MM.1S (cell line): ENCODE measurements at regions not wholly inside any gene's neighbourhood (a gene's known extent, or its start where the extent isn't known, plus 50 kb on each side); places are given as distances from the start of the nearest gene placed in this dataset.

Experiments used
- DNase-seq: peaks from one replicate; pipeline ENCODE4 v3.0.0-alpha.2; 2015
- H2AFZ ChIP-seq: fragments of 300-600 bp; sonication (generic); 2 replicates; pipeline ENCODE4 v1.6.0; 2016; ENCODE audit warnings: antibody characterized with exemption, low read length
- H3F3A ChIP-seq: fragments of 300-600 bp; sonication (generic); 2 replicates; pipeline ENCODE4 v1.6.1; 2016; ENCODE audit warnings: mild to moderate bottlenecking, antibody characterized with exemption, low read length, moderate library complexity, mixed read lengths; ENCODE audit not compliant: insufficient read depth
- H3K27ac ChIP-seq: fragments of 300-600 bp; sonication (generic); 2 replicates; pipeline ENCODE4 v1.5.1; 2016; ENCODE audit warnings: mild to moderate bottlenecking, low read length
- H3K27me3 ChIP-seq: fragments of 300-600 bp; sonication (generic); replicated peaks from 2 replicates; pipeline ENCODE4 v1.6.0; 2016; ENCODE audit warnings: low read length; ENCODE audit not compliant: insufficient read depth
- H3K36me3 ChIP-seq: fragments of 300-600 bp; sonication (generic); replicated peaks from 2 replicates; pipeline ENCODE4 v1.6.1; 2016; ENCODE audit warnings: mild to moderate bottlenecking, low read length, mixed read lengths; ENCODE audit not compliant: insufficient read depth
- H3K4me1 ChIP-seq: fragments of 300-600 bp; sonication (generic); 2 replicates; pipeline ENCODE4 v1.6.1; 2016; ENCODE audit warnings: low read length, mixed read lengths
- H3K4me2 ChIP-seq: fragments of 300-600 bp; sonication (generic); 2 replicates; pipeline ENCODE4 v1.6.0; 2016; ENCODE audit warnings: low read depth, low read length
- H3K4me3 ChIP-seq: fragments of 300-600 bp; sonication (generic); 2 replicates; pipeline ENCODE4 v1.5.1; 2016; ENCODE audit warnings: low read length, mixed read lengths
- H3K79me2 ChIP-seq: fragments of 300-600 bp; sonication (generic); 2 replicates; pipeline ENCODE4 v1.6.1; 2016; ENCODE audit warnings: mixed run types, low read length, mixed read lengths
- H3K9ac ChIP-seq: fragments of 300-600 bp; sonication (generic); 2 replicates; pipeline ENCODE4 v1.6.1; 2016; ENCODE audit warnings: low read length, mixed read lengths
- H3K9me2 ChIP-seq: fragments of 300-600 bp; sonication (generic); replicated peaks from 2 replicates; pipeline ENCODE4 v1.6.1; 2016; ENCODE audit warnings: mild to moderate bottlenecking, low read length, mixed read lengths; ENCODE audit not compliant: insufficient read depth
- H3K9me3 ChIP-seq: fragments of 300-600 bp; sonication (generic); replicated peaks from 2 replicates; pipeline ENCODE4 v1.6.1; 2016; ENCODE audit warnings: mild to moderate bottlenecking, low read length, mixed read lengths; ENCODE audit not compliant: insufficient read depth
- H4K20me1 ChIP-seq: fragments of 300-600 bp; sonication (generic); 2 replicates; pipeline ENCODE4 v1.6.1; 2016; ENCODE audit warnings: mild to moderate bottlenecking, low read length, moderate library complexity, mixed read lengths; ENCODE audit not compliant: insufficient read depth
- EZH2 ChIP-seq: fragments of 300-600 bp; sonication (generic); optimal IDR thresholded peaks from 2 replicates; pipeline ENCODE3; 2017; ENCODE audit warnings: low read depth, mild to moderate bottlenecking, antibody characterized with exemption, low read length, mixed read lengths
- EZH2phosphoT487 ChIP-seq: fragments of 300-600 bp; sonication (generic); IDR thresholded peaks from 2 replicates; pipeline ENCODE4 v1.6.1; 2018; ENCODE audit warnings: antibody characterized with exemption, low read length
- TF ChIP-seq, protein P1 (sequence below): fragments of 300-600 bp; sonication (generic); IDR thresholded peaks from 2 replicates; pipeline ENCODE4 v1.5.1; 2016; ENCODE audit warnings: antibody characterized with exemption, low read length, mixed read lengths

- no peaks in the 10 kb centered on the region for H3K79me2 ChIP-seq
- H3K4me2 ChIP-seq = no peak overlapping the region
- H3F3A ChIP-seq = no peaks in the 10 kb centered on the region
- H3K4me3 ChIP-seq = no peak overlapping the region
- H3K9me3 ChIP-seq = no peaks in the 10 kb centered on the region
- H3K27me3 ChIP-seq = no peaks in the 10 kb centered on the region
- no peak for TF ChIP-seq EZH2
- no peak for TF ChIP-seq EZH2phosphoT487
- TF ChIP-seq, protein P1, sequence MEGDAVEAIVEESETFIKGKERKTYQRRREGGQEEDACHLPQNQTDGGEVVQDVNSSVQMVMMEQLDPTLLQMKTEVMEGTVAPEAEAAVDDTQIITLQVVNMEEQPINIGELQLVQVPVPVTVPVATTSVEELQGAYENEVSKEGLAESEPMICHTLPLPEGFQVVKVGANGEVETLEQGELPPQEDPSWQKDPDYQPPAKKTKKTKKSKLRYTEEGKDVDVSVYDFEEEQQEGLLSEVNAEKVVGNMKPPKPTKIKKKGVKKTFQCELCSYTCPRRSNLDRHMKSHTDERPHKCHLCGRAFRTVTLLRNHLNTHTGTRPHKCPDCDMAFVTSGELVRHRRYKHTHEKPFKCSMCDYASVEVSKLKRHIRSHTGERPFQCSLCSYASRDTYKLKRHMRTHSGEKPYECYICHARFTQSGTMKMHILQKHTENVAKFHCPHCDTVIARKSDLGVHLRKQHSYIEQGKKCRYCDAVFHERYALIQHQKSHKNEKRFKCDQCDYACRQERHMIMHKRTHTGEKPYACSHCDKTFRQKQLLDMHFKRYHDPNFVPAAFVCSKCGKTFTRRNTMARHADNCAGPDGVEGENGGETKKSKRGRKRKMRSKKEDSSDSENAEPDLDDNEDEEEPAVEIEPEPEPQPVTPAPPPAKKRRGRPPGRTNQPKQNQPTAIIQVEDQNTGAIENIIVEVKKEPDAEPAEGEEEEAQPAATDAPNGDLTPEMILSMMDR = no peak
- DNase-seq = no peak
- H3K9me2 ChIP-seq = no peaks in the 10 kb centered on the region
- no peak overlapping the region for H3K27ac ChIP-seq
- no peaks in the 10 kb centered on the region for H3K36me3 ChIP-seq
- H2AFZ ChIP-seq = no peak overlapping the region
- H3K4me1 ChIP-seq = no peaks in the 10 kb centered on the region
- H4K20me1 ChIP-seq = no peaks in the 10 kb centered on the region
- H3K9ac ChIP-seq = no peak overlapping the region
Observed at GRCh38 chr11:38100836-38101462, 1502.9 kb upstream of the RAG2 start.

GRCh38 chr11:38095268-38095667 lies 1497.2 kb upstream of the RAG2 start:
- no peak overlapping the region for H3K27ac ChIP-seq
- no peaks in the 10 kb centered on the region for H3K36me3 ChIP-seq
- TF ChIP-seq EZH2phosphoT487 = no peak
- TF ChIP-seq, protein P1 = no peak
- TF ChIP-seq EZH2 = no peak
- H4K20me1 ChIP-seq = no peaks in the 10 kb centered on the region
- no peak for DNase-seq
- no peak overlapping the region for H3K4me3 ChIP-seq
- no peak overlapping the region for H3K4me2 ChIP-seq
- no peaks in the 10 kb centered on the region for H3K79me2 ChIP-seq
- H3F3A ChIP-seq = no peaks in the 10 kb centered on the region
- H3K9me2 ChIP-seq = no peaks in the 10 kb centered on the region
- no peak overlapping the region for H3K9ac ChIP-seq
- no peaks in the 10 kb centered on the region for H3K27me3 ChIP-seq
- H3K9me3 ChIP-seq = no peaks in the 10 kb centered on the region
- H2AFZ ChIP-seq = no peak overlapping the region
- H3K4me1 ChIP-seq = no peaks in the 10 kb centered on the region

DNA sequence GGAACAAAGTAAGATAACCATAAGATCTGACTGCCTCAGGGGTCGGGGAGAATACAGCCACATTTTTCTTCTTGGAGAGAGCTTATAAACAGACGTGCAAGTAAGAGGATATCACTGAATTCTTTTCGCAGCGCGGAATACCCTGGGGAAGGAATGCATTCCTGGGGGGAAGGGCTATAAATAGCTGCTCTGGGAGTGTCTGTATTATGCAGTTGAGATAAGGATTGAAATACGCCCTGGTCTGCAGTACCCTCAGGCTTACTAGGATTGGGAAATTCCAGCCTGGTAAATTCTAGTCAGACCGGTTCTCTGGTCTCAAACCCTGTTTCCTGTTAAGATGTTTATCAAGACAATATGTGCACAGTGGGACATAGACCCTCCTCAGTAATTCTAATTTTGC lies 1491.7 kb upstream of the RAG2 start:
- DNase-seq = no peak
- Histone ChIP-seq H3K27me3 (no peaks in the 10 kb centered on the region), H3K27ac (no peak overlapping the region), H3F3A (no peaks in the 10 kb centered on the region), H3K4me1 (no peaks in the 10 kb centered on the region), H3K9ac (no peak overlapping the region), H3K36me3 (no peaks in the 10 kb centered on the region), H3K9me2 (no peaks in the 10 kb centered on the region), H3K79me2 (no peaks in the 10 kb centered on the region), H3K9me3 (no peaks in the 10 kb centered on the region), H2AFZ (no peak overlapping the region), H3K4me2 (no peak overlapping the region), H3K4me3 (no peak overlapping the region), H4K20me1 (no peaks in the 10 kb centered on the region)
- TF ChIP-seq EZH2phosphoT487 (no peak), EZH2 (no peak)
- TF ChIP-seq, protein P1 = no peak
